GM12891 (cell line): ENCODE measurements at regions not wholly inside any gene's neighbourhood (a gene's known extent, or its start where the extent isn't known, plus 50 kb on each side); places are given as distances from the start of the nearest gene placed in this dataset.

Source experiments
- DNase-seq: peaks from one replicate; pipeline ENCODE4 v3.0.0; 2011; ENCODE audit warnings: low spot score; ENCODE audit not compliant: insufficient read length
- FAIRE-seq: peaks from 2 replicates; lab custom pipeline; 2011; peaks lifted over from hg19 to GRCh38; lab: Jason Lieb, UNC
- PAX5 ChIP-seq: IDR thresholded peaks from 2 replicates; pipeline ENCODE4 v1.6.1; 2011; ENCODE audit warnings: low read length, moderate library complexity, mild to moderate bottlenecking; ENCODE audit not compliant: insufficient read depth, severe bottlenecking
- POLR2A ChIP-seq: IDR thresholded peaks from 2 replicates; pipeline ENCODE4 v1.6.1; 2011; ENCODE audit warnings: low read depth, low read length, control low read depth
- POLR2AphosphoS5 ChIP-seq: IDR thresholded peaks from 2 replicates; pipeline ENCODE4 v1.6.1; 2011; ENCODE audit warnings: low read depth, low read length, control low read depth
- POU2F2 ChIP-seq: IDR thresholded peaks from 2 replicates; pipeline ENCODE4 v1.6.1; 2011; ENCODE audit warnings: low read depth, mild to moderate bottlenecking, control low read depth, low read length, moderate library complexity
- SPI1 ChIP-seq: IDR thresholded peaks from 2 replicates; pipeline ENCODE4 v1.6.1; 2011; ENCODE audit warnings: low read depth, low read length, control low read depth
- TAF1 ChIP-seq: IDR thresholded peaks from 2 replicates; pipeline ENCODE4 v1.6.1; 2011; ENCODE audit warnings: low read depth, low read length, control low read depth

DNA sequence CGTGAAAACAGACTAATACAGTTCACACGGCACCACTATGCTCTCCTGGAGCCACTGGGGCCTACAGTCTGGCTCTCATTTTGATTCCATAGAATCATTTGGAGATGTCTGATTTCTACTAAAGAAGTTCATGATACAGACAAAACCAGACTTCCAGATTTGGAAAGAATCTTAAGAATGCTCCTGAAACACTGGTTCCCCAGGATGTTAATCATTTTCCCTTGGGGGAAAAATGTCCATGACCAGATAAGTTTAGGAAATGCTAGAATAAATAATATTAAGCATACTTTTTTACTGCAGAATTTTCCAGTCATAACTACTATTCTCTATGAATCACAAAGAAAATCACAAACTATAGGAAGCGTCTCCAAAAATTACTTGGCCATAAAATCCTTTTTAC, 63.0 kb upstream of the RGS7 start:
- FAIRE-seq = no peak

DNA sequence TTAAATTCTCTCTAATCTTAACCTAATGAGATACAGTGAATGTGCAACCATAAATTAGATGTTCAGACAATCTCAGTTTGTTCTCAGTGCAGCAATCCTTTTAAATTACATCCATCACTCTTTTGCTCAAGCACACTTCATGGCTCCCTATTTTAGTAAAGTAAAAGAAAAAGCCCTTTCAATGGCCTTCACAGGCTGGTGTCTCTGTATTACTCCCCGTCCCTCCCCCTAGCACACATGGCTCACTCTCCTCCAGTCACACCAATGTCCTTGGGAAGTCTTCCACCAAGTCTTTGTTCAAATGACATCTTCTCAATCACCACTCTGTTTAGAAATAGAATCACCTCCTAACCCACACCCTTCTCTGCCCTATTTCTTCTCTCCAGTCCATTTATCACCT, 60.3 kb upstream of the RGS7 start:
- no peak for DNase-seq
- no peak for FAIRE-seq
- TF ChIP-seq SPI1 (no peak), POU2F2 (no peak), POLR2AphosphoS5 (no peak), POLR2A (no peak), PAX5 (no peak), TAF1 (no peak)

More for the DNA sequence above, 63.0 kb upstream of the RGS7 start:
- no peak for DNase-seq
- TF ChIP-seq POU2F2 (no peak), PAX5 (no peak), POLR2A (no peak), POLR2AphosphoS5 (no peak), TAF1 (no peak), SPI1 (no peak)

DNA sequence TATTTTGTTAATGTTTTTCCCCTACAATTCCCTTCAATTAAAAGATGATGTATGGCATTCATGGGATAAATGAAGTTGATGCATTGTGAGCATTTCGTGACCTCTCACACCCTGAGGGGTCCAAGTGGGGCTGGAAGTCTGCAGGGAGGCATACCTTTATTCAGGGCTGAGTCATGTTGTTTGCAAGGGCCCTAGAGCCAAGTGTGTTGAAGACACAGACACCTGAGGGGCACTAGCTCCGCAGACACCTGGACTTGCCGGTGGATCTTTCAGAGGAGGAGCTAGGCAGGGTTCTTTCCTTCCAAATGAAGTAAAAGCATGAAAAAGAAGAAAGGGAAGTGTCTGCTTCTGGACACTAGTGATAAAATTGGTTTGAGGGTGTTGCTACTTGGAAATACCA, 57.0 kb upstream of the RGS7 start:
- DNase-seq (no peak), FAIRE-seq (no peak)
- TF ChIP-seq SPI1 (no peak), PAX5 (no peak), POLR2AphosphoS5 (no peak), POU2F2 (no peak), TAF1 (no peak), POLR2A (no peak)

DNA sequence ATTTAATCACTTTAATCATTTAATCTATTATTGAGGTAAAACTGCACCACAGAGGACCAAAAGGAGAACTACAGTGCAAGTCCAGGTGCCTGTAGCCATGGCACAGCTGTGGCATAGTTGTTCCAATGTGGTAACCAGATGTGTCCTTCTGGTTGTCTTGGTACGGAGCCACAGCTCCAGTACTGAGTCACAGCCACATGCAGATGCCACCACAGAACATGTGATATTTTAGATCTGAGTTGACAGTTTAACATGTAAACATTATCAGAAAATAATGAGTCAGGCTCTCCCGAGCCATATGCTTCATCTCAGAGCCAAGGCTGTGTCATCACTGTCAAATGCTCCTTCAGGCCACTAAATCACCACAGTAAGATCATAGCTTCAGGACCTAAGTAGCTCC, 56.4 kb upstream of the RGS7 start:
- TF ChIP-seq POU2F2 (no peak), SPI1 (no peak), TAF1 (no peak), PAX5 (no peak), POLR2A (no peak), POLR2AphosphoS5 (no peak)
- no peak for FAIRE-seq
- DNase-seq = no peak

DNA sequence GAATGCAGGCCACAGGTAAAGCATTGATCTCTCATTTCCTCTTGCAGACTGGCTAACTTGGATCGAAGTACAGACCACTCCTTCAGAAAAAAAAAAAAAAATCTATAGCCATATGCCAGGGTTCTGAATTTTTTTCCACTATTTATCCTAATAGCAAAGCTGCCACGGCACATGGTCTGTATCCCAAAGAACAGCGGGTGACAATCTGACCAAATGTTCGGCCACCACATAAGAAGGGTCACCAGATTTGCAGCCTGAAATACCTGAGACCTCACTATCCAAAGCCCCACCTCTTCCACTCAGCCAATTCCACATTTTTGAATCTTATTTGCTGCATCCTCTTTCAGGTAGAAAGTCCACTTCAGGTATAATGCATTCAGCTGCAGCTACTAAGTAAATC, 55.6 kb upstream of the RGS7 start:
- DNase-seq = no peak
- FAIRE-seq = no peak
- TF ChIP-seq POLR2AphosphoS5 = no peak

DNA sequence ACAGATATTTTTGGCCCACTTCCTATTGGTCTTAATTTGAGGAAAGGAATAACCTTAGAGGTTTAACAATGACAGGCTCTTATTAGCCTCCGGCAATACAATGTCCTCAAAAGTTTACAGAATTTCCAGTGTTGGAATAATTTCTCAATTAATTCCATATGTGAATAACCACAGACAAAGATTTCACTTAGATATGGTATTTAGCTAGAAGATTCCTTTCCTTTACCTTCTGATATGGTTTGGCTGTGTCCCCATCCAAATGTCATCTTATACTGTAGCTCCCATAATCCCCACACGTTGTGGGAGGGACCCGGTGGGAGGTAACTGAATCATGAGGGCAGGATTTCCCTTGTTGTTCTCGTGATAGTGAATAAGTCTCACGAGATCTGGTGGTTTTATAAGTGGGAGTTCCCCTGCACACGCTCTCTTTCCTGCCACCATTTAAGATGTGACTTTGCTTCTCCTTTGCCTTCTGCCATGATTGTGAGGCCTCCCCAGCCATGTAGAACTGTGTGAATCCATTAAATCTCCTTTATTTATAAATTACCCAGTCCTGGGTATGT, 54.9 kb upstream of the RGS7 start:
- no peak for TF ChIP-seq POLR2AphosphoS5
- TF ChIP-seq TAF1 = no peak
- FAIRE-seq (no peak), DNase-seq (no peak)

DNA sequence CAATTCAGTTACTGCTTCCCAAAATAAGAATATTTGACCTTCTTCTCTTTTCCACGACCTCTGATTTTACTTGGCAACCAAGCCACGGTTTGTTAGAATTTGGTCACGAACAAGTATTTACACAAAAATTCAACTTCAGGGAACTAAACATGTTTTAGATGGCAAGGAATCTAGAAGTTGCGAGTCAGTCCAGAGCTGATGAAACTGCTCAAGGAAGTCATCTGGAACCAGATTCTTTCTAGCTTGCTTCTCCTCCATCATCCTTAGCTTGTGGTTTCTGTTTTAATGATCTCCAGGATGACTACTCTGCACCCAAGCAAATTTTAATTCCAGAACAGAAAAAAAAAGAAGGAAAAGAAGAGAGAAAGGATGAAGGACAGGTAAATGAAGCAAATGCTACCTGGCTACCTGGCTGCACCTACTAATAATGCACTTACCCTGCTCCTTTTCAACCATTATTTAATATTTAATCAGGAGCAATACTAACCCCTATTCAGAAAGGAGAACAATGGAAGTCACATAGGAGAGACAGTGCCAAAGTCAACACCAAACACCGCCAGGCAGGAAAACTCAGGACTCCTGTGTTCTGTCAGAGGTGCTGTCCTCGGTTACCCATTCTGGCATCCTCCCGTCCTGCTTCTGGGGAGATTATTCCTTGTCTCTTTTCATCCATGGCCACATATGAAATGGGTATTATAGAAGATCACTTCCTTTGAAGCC, 54.2 kb upstream of the RGS7 start:
- no peak for DNase-seq

DNA sequence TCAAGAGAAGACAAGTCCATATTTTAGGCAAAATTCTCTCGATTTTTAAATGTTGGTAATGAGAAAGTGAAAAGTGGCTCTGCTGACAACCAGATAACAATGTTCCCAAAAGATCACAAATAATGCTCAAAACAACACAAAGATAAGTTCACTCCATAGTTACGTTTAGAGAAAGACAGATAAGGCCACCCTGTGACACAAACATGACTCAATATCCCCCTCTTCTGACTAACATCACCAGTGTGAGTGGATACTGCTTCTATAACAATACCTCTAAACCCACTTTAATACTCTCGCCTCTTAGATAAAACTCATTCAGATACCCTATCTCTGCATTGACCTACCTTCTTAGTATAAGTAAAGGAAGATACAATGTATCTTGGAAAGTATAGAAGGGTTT, 51.2 kb upstream of the RGS7 start:
- FAIRE-seq = no peak
- TF ChIP-seq PAX5 (no peak), TAF1 (no peak), SPI1 (no peak), POU2F2 (no peak), POLR2A (no peak), POLR2AphosphoS5 (no peak)
- DNase-seq = no peak

More for the DNA sequence above, 54.2 kb upstream of the RGS7 start:
- FAIRE-seq = no peak
- TF ChIP-seq POLR2AphosphoS5 (no peak), POU2F2 (no peak), PAX5 (no peak), POLR2A (no peak), TAF1 (no peak), SPI1 (no peak)
